ENCODE measurements at regions not wholly inside any gene's neighbourhood (a gene's known extent, or its start where the extent isn't known, plus 50 kb on each side); places are given as distances from the start of the nearest gene placed in this dataset.

GRCh38 chr10:112873541-112873940 lies 76.5 kb upstream of the TCF7L2 start:
- H3K9me3 ChIP-seq (ENCODE audit: control insufficient read depth, low read depth, low read length), result peaks cover 10% of the 10 kb centered on the region
- H3K79me1 ChIP-seq (ENCODE audit: insufficient read depth, low read depth, low read length, poor library complexity, severe bottlenecking), result no peaks in the 10 kb centered on the region

More at GRCh38 chr10:112873541-112873940, 76.5 kb upstream of the TCF7L2 start:
- TF ChIP-seq CTCF (conservative IDR thresholded peaks at IDR 0.05), result no peak
- Histone ChIP-seq H3K4me1 (ENCODE audit: insufficient read depth, low read length) (no peaks in the 10 kb centered on the region), H2AK5ac (ENCODE audit: insufficient read length, low read length) (no peak overlapping the region), H3K23me2 (ENCODE audit: insufficient read length, low read depth, low read length, poor library complexity, severe bottlenecking) (no peaks in the 10 kb centered on the region), H3K79me2 (ENCODE audit: insufficient read depth, low read length) (no peaks in the 10 kb centered on the region), H4K8ac (replicated peaks; ENCODE audit: insufficient read length, low read depth, low read length) (no peak overlapping the region), H3K27me3 (ENCODE audit: insufficient read depth, low read length) (no peaks in the 10 kb centered on the region), H2BK15ac (ENCODE audit: low read depth, low read length) (no peak overlapping the region), H4K5ac (ENCODE audit: insufficient read length, low read depth, low read length) (no peak overlapping the region), H3T11ph (ENCODE audit: low read length) (no peak overlapping the region), H3K56ac (ENCODE audit: insufficient read length, low read depth, low read length) (no peak overlapping the region), H3K14ac (ENCODE audit: insufficient read depth, low read length) (no peak overlapping the region), H3K9ac (ENCODE audit: extremely low read depth, insufficient read length, low read length) (no peak overlapping the region), H3K18ac (ENCODE audit: insufficient read length, low read depth, low read length) (no peak overlapping the region), H3K23ac (ENCODE audit: insufficient read length, low read depth, low read length) (no peak overlapping the region), H2BK5ac (ENCODE audit: insufficient read length, low read length) (no peak overlapping the region), H2AFZ (ENCODE audit: low read length) (no peak overlapping the region), H3K4ac (ENCODE audit: low read depth, low read length) (no peak overlapping the region), H3K27ac (ENCODE audit: insufficient read length, low read depth, low read length) (no peak overlapping the region), H3K4me2 (ENCODE audit: insufficient read depth, insufficient read length, low read length) (no peak overlapping the region), H4K91ac (ENCODE audit: insufficient read length, low read depth, low read length) (no peak overlapping the region), H2BK20ac (ENCODE audit: low read depth, low read length, poor library complexity, severe bottlenecking) (no peak overlapping the region), H4K20me1 (ENCODE audit: control insufficient read depth, insufficient read depth, insufficient read length) (no peaks in the 10 kb centered on the region), H2BK120ac (ENCODE audit: low read depth, low read length, poor library complexity, severe bottlenecking) (no peak overlapping the region), H2BK12ac (ENCODE audit: insufficient read length, low read depth, low read length) (no peak overlapping the region)
- no peak overlapping the region for H3K27ac Mint-ChIP-seq
- DNase-seq, result no peak
- WGBS (ENCODE audit: extremely low coverage, insufficient read length, low lambda C conversion rate), result no CpG with 5 or more reads among the region's 1 CpG
- peaks cover 2% of the 10 kb centered on the region; the same call in 1 of the 2 replicates for H3K27me3 Mint-ChIP-seq (ENCODE audit: low read depth)
- peaks cover 12 to 21% (median 15%) of the 10 kb centered on the region in 3 experiments for H3K36me3 Mint-ChIP-seq (ENCODE audit: insufficient read depth in 1 of 3, low read depth in 3 of 3)
- H3K4me3 Mint-ChIP-seq, result no peak overlapping the region
- peaks cover 10 to 16% of the 10 kb centered on the region in 2 experiments for H3K9me3 Mint-ChIP-seq
- H3K4me1 Mint-ChIP-seq, result no peaks in the 10 kb centered on the region

Data from H9 (cell line).